Kidney epithelial cell (primary cell): ENCODE measurements at regions not wholly inside any gene's neighbourhood (a gene's known extent, or its start where the extent isn't known, plus 50 kb on each side); places are given as distances from the start of the nearest gene placed in this dataset.

Experiments
- DNase-seq: peaks from one replicate; pipeline ENCODE4 v3.0.0-alpha.2; 2010; ENCODE audit warnings: low read depth
- H3K27me3 ChIP-seq: 2 replicates; pipeline ENCODE4 v1.6.0; 2011; ENCODE audit warnings: low read length; ENCODE audit not compliant: control insufficient read depth, insufficient read depth
- H3K36me3 ChIP-seq: 2 replicates; pipeline ENCODE4 v1.5.1; 2011; ENCODE audit warnings: low read length; ENCODE audit not compliant: control insufficient read depth, insufficient read depth
- H3K4me3 ChIP-seq: 2 replicates; pipeline ENCODE4 v1.5.1; 2011; ENCODE audit warnings: low read depth, mild to moderate bottlenecking, control low read depth, low read length
- TF ChIP-seq, protein P1 (sequence below): IDR thresholded peaks from 2 replicates; pipeline ENCODE4 v1.5.1; 2011; ENCODE audit warnings: mild to moderate bottlenecking, moderate library complexity, low read length, control low read depth, inconsistent platforms; ENCODE audit not compliant: insufficient read depth, poor library complexity, severe bottlenecking

DNA sequence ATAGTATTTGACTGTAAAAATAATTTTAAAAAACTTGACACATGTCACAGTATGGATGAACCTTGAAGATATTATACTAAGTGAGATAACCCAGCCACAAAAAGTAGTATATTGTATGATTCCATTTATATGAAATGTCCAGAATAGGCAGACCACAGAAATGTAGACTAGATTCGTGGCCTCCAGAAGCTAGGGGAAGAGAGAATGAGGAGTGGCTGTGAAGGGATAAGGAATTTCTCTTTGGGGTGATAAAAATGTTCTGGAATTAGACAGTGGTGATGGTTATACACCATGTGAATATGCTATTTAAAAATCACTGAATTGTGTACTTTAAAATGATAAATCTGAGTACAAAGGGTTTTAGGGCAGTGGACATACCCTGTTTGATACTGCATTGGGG, 253.1 kb upstream of the DYNLRB2 start:
- Histone ChIP-seq H3K36me3 (no peaks in the 10 kb centered on the region), H3K4me3 (no peak overlapping the region), H3K27me3 (no peaks in the 10 kb centered on the region)
- no peak for DNase-seq
- TF ChIP-seq, protein P1, sequence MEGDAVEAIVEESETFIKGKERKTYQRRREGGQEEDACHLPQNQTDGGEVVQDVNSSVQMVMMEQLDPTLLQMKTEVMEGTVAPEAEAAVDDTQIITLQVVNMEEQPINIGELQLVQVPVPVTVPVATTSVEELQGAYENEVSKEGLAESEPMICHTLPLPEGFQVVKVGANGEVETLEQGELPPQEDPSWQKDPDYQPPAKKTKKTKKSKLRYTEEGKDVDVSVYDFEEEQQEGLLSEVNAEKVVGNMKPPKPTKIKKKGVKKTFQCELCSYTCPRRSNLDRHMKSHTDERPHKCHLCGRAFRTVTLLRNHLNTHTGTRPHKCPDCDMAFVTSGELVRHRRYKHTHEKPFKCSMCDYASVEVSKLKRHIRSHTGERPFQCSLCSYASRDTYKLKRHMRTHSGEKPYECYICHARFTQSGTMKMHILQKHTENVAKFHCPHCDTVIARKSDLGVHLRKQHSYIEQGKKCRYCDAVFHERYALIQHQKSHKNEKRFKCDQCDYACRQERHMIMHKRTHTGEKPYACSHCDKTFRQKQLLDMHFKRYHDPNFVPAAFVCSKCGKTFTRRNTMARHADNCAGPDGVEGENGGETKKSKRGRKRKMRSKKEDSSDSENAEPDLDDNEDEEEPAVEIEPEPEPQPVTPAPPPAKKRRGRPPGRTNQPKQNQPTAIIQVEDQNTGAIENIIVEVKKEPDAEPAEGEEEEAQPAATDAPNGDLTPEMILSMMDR, result no peak

DNA sequence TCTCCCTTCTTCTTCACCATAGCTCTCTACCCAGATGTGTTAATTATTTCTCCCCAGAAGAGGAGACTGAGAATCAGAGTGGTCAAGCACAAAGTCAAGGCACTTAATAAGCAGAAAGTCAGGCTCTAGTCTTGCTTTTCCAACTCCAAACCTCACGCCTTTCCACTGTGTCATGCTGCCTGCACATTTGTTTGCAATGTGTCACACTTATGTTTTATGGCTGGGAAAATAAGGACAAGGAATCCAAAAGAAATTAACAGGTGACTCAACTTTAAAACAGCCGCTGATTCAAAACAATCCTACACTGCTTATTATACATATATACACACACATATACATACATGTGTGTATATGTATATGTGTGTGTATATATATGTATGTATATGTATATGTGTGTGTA, 255.7 kb upstream of the DYNLRB2 start:
- TF ChIP-seq, protein P1, result no peak
- H3K4me3 ChIP-seq, result no peak overlapping the region
- DNase-seq, result peak; percentile 85
- H3K27me3 ChIP-seq, result no peaks in the 10 kb centered on the region
- H3K36me3 ChIP-seq, result no peaks in the 10 kb centered on the region

DNA sequence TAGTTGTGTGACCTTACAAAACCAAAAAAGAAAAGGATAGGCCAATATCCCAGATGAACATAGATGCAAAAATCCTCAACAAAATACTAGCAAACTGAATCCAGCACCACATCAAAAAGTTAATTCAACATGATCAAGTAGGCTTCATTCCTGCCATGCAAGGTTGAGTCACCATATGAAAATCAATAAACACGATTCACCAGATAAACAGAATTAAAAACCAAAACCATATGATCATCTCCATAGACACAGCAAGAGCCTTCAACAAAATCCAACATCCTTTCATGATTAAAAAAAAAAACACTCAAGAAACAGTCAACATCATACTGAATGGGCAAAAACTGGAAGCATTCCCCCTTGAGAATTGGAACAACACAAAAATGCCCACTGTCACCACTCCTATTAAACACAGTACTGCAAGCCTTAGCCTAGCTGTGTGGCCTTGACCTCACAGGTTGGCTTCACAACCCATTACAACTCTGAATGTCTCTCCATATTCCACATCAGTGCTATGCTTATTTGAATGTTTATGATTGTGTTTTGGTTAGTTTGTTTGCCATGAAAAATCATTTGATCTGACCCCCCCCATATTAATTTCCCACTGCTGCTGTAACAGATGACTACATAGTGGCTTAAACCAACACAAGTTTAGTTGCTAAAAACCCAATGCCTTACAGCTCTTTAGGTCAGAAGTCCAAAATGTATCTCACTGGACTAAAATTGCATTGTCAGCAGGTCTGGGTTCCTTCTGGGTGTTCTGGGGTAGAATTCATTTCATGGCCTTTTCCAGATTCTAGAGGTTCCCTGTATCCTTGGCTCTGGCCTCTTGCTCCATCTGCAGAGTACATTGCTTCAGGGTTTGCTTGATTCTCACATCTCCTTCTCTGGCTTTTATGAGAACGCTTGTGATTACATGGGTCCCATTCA, 257.1 kb upstream of the DYNLRB2 start:
- Histone ChIP-seq H3K36me3 (no peaks in the 10 kb centered on the region), H3K27me3 (no peaks in the 10 kb centered on the region), H3K4me3 (no peak overlapping the region)
- TF ChIP-seq, protein P1, result no peak
- no peak for DNase-seq

DNA sequence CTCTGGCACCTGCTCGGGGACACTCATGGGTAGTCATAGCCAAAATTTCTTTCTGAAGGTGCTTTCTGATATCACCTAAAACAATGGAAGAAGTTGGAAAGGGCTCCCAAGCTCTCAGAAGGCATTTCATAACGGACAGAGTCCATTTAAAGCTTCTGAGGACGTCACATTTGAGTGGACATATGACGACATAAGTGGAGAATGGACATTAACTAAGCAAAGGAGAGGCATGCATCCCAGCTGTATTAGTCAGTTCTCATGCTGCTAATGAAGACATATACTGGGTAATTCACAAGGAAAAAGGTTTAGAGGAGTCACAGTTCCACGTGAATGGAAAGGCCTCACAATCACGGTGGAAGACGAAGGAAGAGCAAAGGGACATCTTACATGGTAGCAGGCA, 260.2 kb upstream of the DYNLRB2 start:
- TF ChIP-seq, protein P1, result no peak
- Histone ChIP-seq H3K4me3 (no peak overlapping the region), H3K27me3 (no peaks in the 10 kb centered on the region), H3K36me3 (no peaks in the 10 kb centered on the region)
- no peak for DNase-seq

DNA sequence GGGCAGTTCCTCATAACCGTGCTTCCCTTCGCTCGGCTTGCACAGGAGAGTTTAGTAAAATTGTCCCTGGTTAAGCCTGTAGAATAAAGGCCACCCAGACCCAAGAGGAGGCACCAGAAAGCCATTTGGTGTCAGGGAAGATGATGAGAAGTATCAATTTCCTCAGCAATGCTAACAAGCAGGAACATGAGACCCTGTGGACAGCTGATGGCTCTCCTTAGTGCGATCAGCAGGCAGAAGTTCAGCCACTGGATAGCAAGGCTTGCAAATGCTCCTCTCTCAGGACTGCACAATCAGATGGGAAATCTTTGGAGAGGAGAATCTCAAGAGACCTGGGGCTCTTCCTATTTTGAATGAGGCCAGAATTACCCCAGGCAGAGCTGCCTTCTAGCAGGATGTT, 261.1 kb upstream of the DYNLRB2 start:
- Histone ChIP-seq H3K36me3 (no peaks in the 10 kb centered on the region), H3K4me3 (no peak overlapping the region), H3K27me3 (no peaks in the 10 kb centered on the region)
- TF ChIP-seq, protein P1, result no peak
- no peak for DNase-seq

DNA sequence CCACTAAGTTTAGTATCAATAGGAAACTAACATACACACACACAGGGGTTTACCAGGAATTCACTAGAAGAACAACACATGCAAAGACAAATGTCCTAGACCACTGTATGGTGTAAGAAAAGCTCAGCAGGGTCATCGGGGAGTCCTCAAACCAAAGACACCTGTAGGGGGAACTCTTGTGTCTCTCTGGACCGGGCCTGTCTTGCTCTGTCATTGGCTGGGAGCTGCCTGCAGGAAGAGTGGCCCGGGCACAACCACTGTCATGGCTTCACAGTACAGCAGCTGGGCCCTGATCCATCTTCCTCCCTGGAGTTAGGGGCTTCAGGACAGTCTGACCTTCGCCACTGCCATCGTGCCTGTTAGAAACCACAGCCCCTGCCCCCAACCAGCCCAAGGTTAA, 263.6 kb upstream of the DYNLRB2 start:
- Histone ChIP-seq H3K36me3 (no peaks in the 10 kb centered on the region), H3K4me3 (no peak overlapping the region), H3K27me3 (no peaks in the 10 kb centered on the region)
- no peak for DNase-seq
- TF ChIP-seq, protein P1, result no peak
